OCI-LY1 (cell line): ENCODE measurements at regions not wholly inside any gene's neighbourhood (a gene's known extent, or its start where the extent isn't known, plus 50 kb on each side); places are given as distances from the start of the nearest gene placed in this dataset.

Experiments used
- EZH2 ChIP-seq: fragments of 200-600 bp; sonication (generic), shearing (Covaris generic); IDR thresholded peaks from 2 replicates; pipeline ENCODE4 v1.8.0; 2017; ENCODE audit warnings: borderline replicate concordance, mixed run types, mild to moderate bottlenecking, antibody characterized with exemption, low read length, moderate library complexity, mixed read lengths
- TF ChIP-seq, protein P1 (sequence below): fragments of 200-600 bp; sonication (generic), shearing (Covaris generic); IDR thresholded peaks from 2 replicates; pipeline ENCODE4 v1.5.1; 2017; ENCODE audit warnings: mild to moderate bottlenecking, antibody characterized with exemption, low read length, moderate library complexity, mixed read lengths

DNA sequence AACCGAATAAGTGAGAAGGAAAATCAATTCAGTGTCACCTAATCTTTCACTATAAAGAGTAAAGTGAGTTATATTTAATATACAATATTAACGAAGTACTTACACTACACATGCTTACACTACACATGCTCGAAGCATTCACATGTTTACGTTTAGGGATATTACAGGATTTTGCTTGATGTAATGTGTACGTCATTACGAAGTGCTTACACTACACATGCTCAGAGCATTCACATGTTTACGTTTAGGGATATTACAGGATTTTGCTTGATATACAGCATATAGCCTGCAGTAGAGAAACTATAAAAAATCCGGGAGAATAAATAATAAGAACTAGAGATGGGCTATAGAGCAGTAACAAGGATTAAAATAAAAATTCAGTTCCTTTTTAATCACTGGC lies 538.8 kb upstream of the CXADR start:
- TF ChIP-seq, protein P1, sequence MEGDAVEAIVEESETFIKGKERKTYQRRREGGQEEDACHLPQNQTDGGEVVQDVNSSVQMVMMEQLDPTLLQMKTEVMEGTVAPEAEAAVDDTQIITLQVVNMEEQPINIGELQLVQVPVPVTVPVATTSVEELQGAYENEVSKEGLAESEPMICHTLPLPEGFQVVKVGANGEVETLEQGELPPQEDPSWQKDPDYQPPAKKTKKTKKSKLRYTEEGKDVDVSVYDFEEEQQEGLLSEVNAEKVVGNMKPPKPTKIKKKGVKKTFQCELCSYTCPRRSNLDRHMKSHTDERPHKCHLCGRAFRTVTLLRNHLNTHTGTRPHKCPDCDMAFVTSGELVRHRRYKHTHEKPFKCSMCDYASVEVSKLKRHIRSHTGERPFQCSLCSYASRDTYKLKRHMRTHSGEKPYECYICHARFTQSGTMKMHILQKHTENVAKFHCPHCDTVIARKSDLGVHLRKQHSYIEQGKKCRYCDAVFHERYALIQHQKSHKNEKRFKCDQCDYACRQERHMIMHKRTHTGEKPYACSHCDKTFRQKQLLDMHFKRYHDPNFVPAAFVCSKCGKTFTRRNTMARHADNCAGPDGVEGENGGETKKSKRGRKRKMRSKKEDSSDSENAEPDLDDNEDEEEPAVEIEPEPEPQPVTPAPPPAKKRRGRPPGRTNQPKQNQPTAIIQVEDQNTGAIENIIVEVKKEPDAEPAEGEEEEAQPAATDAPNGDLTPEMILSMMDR, result no peak
- no peak for TF ChIP-seq EZH2
